ENCODE measurements at regions not wholly inside any gene's neighbourhood (a gene's known extent, or its start where the extent isn't known, plus 50 kb on each side); places are given as distances from the start of the nearest gene placed in this dataset.

DNA sequence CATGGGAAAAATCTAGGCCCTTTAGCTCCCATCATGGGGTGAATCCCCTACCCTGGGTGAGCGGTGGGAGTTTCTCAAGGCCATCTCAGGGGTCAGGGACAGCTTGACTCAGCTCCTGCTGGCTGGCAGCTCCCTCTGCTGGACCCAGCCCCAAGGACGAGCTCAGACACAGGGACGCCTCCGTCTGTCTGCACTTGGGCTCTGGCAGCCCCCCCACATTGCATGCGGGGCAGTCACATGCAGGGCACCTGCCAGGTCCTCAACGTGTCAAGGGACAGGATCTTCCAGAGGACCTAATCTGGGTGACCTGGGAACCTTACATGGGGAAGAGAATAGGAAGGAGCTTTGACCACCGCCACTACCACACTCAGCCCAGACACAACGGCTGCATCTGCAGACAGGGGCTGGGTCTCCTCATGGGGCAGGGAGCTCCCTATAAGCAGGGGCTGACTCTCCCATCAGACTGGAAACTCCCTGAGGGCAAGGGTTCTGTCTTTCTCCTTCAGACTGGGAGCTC, 173.4 kb downstream of the MRPL14 start (continued):
- TF ChIP-seq, protein P1, sequence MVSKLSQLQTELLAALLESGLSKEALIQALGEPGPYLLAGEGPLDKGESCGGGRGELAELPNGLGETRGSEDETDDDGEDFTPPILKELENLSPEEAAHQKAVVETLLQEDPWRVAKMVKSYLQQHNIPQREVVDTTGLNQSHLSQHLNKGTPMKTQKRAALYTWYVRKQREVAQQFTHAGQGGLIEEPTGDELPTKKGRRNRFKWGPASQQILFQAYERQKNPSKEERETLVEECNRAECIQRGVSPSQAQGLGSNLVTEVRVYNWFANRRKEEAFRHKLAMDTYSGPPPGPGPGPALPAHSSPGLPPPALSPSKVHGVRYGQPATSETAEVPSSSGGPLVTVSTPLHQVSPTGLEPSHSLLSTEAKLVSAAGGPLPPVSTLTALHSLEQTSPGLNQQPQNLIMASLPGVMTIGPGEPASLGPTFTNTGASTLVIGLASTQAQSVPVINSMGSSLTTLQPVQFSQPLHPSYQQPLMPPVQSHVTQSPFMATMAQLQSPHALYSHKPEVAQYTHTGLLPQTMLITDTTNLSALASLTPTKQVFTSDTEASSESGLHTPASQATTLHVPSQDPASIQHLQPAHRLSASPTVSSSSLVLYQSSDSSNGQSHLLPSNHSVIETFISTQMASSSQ (IDR thresholded peaks at IDR 0.05; ENCODE audit: low read depth): no peak; the same call in 1 of the 2 replicates
- TF ChIP-seq, protein P1 (CRISPR knock-in tag; IDR thresholded peaks at IDR 0.05; ENCODE audit: borderline replicate concordance): no peak; the same call in 1 of the 2 replicates
- TF ChIP-seq SAFB2 (CRISPR knock-in tag; IDR thresholded peaks at IDR 0.05; ENCODE audit: borderline replicate concordance, low read depth) (peak; percentile 45), ZNF451 (CRISPR knock-in tag; IDR thresholded peaks at IDR 0.05) (no peak), NAIF1 (CRISPR knock-in tag; IDR thresholded peaks at IDR 0.05; ENCODE audit: borderline replicate concordance) (no peak; the same call in 1 of the 2 replicates), GPN1 (CRISPR knock-in tag; IDR thresholded peaks at IDR 0.05; ENCODE audit: borderline replicate concordance) (no peak), FLYWCH1 (CRISPR knock-in tag; IDR thresholded peaks at IDR 0.05) (peak; percentile 83; the same call in 1 of the 2 replicates), SYNCRIP (IDR thresholded peaks at IDR 0.05; ENCODE audit: insufficient read depth, low read depth, low read length) (no peak), BORCS8-MEF2B (CRISPR knock-in tag; IDR thresholded peaks at IDR 0.05) (peak; percentile 75), HOXA9 (CRISPR knock-in tag; IDR thresholded peaks at IDR 0.05; ENCODE audit: borderline replicate concordance) (no peak), ZNF776 (CRISPR knock-in tag; IDR thresholded peaks at IDR 0.05) (peak; percentile 24; the same call in 1 of the 2 replicates), ZNF510 (CRISPR knock-in tag; IDR thresholded peaks at IDR 0.05; ENCODE audit: low read depth) (0 out of 2 replicates have a peak, but pooled peaks have one; percentile 57)
- TF ChIP-seq, protein P2, sequence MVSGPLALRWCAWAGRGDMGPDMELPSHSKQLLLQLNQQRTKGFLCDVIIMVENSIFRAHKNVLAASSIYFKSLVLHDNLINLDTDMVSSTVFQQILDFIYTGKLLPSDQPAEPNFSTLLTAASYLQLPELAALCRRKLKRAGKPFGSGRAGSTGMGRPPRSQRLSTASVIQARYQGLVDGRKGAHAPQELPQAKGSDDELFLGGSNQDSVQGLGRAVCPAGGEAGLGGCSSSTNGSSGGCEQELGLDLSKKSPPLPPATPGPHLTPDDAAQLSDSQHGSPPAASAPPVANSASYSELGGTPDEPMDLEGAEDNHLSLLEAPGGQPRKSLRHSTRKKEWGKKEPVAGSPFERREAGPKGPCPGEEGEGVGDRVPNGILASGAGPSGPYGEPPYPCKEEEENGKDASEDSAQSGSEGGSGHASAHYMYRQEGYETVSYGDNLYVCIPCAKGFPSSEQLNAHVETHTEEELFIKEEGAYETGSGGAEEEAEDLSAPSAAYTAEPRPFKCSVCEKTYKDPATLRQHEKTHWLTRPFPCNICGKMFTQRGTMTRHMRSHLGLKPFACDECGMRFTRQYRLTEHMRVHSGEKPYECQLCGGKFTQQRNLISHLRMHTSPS (CRISPR knock-in tag; IDR thresholded peaks at IDR 0.05; ENCODE audit: low read depth): no peak
- TF ChIP-seq, protein P3, sequence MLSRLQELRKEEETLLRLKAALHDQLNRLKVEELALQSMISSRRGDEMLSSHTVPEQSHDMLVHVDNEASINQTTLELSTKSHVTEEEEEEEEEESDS (CRISPR knock-in tag; IDR thresholded peaks at IDR 0.05; ENCODE audit: borderline replicate concordance): no peak
- TF ChIP-seq, protein P4, sequence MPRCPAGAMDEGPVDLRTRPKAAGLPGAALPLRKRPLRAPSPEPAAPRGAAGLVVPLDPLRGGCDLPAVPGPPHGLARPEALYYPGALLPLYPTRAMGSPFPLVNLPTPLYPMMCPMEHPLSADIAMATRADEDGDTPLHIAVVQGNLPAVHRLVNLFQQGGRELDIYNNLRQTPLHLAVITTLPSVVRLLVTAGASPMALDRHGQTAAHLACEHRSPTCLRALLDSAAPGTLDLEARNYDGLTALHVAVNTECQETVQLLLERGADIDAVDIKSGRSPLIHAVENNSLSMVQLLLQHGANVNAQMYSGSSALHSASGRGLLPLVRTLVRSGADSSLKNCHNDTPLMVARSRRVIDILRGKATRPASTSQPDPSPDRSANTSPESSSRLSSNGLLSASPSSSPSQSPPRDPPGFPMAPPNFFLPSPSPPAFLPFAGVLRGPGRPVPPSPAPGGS (CRISPR knock-in tag; IDR thresholded peaks at IDR 0.05): peak; percentile 54; the same call in 1 of the 2 replicates
- TF ChIP-seq, protein P5, sequence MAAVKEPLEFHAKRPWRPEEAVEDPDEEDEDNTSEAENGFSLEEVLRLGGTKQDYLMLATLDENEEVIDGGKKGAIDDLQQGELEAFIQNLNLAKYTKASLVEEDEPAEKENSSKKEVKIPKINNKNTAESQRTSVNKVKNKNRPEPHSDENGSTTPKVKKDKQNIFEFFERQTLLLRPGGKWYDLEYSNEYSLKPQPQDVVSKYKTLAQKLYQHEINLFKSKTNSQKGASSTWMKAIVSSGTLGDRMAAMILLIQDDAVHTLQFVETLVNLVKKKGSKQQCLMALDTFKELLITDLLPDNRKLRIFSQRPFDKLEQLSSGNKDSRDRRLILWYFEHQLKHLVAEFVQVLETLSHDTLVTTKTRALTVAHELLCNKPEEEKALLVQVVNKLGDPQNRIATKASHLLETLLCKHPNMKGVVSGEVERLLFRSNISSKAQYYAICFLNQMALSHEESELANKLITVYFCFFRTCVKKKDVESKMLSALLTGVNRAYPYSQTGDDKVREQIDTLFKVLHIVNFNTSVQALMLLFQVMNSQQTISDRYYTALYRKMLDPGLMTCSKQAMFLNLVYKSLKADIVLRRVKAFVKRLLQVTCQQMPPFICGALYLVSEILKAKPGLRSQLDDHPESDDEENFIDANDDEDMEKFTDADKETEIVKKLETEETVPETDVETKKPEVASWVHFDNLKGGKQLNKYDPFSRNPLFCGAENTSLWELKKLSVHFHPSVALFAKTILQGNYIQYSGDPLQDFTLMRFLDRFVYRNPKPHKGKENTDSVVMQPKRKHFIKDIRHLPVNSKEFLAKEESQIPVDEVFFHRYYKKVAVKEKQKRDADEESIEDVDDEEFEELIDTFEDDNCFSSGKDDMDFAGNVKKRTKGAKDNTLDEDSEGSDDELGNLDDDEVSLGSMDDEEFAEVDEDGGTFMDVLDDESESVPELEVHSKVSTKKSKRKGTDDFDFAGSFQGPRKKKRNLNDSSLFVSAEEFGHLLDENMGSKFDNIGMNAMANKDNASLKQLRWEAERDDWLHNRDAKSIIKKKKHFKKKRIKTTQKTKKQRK (IDR thresholded peaks at IDR 0.05; ENCODE audit: low read length): no peak
